ENCODE measurements at regions not wholly inside any gene's neighbourhood (a gene's known extent, or its start where the extent isn't known, plus 50 kb on each side); places are given as distances from the start of the nearest gene placed in this dataset.

DNA sequence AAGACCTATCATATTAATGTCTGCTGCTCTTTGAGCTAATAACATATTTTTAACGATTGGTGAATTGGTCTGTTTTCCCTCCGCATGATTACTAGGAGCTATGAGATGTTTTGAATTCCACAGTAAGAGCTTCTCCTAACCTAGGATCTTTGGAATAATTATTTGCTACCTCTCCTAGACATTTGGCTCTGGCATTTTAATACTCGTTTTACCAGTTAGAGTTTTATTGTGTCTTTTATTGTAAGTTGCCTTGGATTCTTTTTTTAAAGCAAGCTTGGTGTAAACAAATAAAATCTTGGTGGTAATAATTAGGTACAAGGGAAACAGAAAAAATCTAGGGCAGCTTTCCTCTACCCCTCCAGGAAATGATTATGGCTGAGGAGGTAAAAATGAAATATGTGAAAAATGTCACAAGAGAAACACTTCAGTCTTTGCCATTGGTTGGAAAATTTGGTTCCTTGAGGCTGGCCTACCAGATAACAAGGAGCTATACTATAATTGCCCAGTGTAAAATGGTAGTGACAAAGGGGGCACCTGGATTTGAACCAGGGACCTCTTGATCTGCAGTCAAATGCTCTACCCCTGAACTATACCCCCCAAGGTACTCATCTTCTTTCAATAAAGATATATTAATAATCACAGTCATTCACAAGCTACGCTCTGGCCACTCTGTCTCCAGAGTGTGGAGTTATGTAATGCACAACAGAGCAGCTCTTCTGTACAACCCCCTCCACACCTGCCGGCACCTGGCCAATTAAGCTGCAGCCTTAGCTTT lies 85.4 kb downstream of the ZNF777 start (continued):
- TF ChIP-seq NFIB (CRISPR knock-in tag; IDR thresholded peaks at IDR 0.05; ENCODE audit: borderline replicate concordance) (no peak), HIC2 (CRISPR knock-in tag; IDR thresholded peaks at IDR 0.05; ENCODE audit: low read depth) (no peak)

GRCh38 chr7:149377386-149377785 lies 83.5 kb downstream of the ZNF777 start:
- Histone ChIP-seq H3K4me3 (replicated peaks in 1 of 3; ENCODE audit: insufficient read depth in 1 of 3, low read depth in 2 of 3, low read length in 3 of 3) (no peak overlapping the region), H3K27me3 (ENCODE audit: control insufficient read depth in 1 of 2, insufficient read depth in 2 of 2, low read length in 2 of 2) (no peaks in the 10 kb centered on the region), H3K36me3 (replicated peaks in 1 of 2; ENCODE audit: control insufficient read depth in 1 of 2, insufficient read depth in 2 of 2, low read length in 2 of 2) (no peaks in the 10 kb centered on the region), H3K4me2 (ENCODE audit: low read depth, low read length) (no peak overlapping the region), H3K4me1 (ENCODE audit: insufficient read depth, low read length) (no peaks in the 10 kb centered on the region), H3K79me2 (ENCODE audit: insufficient read depth, low read length) (no peaks in the 10 kb centered on the region), H3K9me3 (ENCODE audit: low read length) (peaks cover 13% of the 10 kb centered on the region), H4K20me1 (ENCODE audit: insufficient read depth, low read length) (no peaks in the 10 kb centered on the region), H3K27ac (ENCODE audit: extremely low read length, insufficient read depth, low read length) (no peak overlapping the region), H2AFZ (ENCODE audit: low read length) (no peak overlapping the region), H3K9ac (ENCODE audit: insufficient read depth, low read depth, low read length) (no peak overlapping the region)
- in situ Hi-C loops (cut with HindIII; ENCODE audit: extremely low pct_ligation_motif_present, low pct_unique_long_range_greater_than_20kb) = no loop called here
- POLR2A ChIA-PET = no interaction called here
- intact Hi-C loops (cut with micrococcal nuclease; ENCODE audit: unreplicated experiment) = no loop called here
- CTCF ChIA-PET (ENCODE audit: low intra/inter-chr PET ratio, low total read pairs) = no interaction called here
- DNase-seq (ENCODE audit: low spot score) (no peak), ATAC-seq (no peak), FAIRE-seq (no peak)
- BruUV-seq (replicated peaks) = no TSS peak
- 20% methylated on average over 3 of the region's 3 CpGs for WGBS (ENCODE audit: low lambda C conversion rate)
- TF ChIP-seq BRF2 (CRISPR knock-in tag; IDR thresholded peaks at IDR 0.05) (no peak), PLRG1 (conservative IDR thresholded peaks at IDR 0.05) (no peak), ZFP41 (CRISPR knock-in tag; IDR thresholded peaks at IDR 0.05; ENCODE audit: borderline replicate concordance) (no peak), HIVEP1 (CRISPR knock-in tag; IDR thresholded peaks at IDR 0.05) (no peak), ZNF138 (CRISPR knock-in tag; IDR thresholded peaks at IDR 0.05; ENCODE audit: low read depth) (no peak), GLI4 (CRISPR knock-in tag; IDR thresholded peaks at IDR 0.05; ENCODE audit: borderline replicate concordance) (no peak), NR1H2 (CRISPR knock-in tag; IDR thresholded peaks at IDR 0.05; ENCODE audit: borderline replicate concordance, low read depth) (no peak), YEATS4 (CRISPR knock-in tag; IDR thresholded peaks at IDR 0.05; ENCODE audit: borderline replicate concordance) (no peak), SPEN (CRISPR knock-in tag; IDR thresholded peaks at IDR 0.05; ENCODE audit: low read depth) (no peak), NFKB2 (CRISPR knock-in tag; IDR thresholded peaks at IDR 0.05; ENCODE audit: borderline replicate concordance) (no peak), ZBTB43 (CRISPR knock-in tag; conservative IDR thresholded peaks at IDR 0.05) (no peak), GPN1 (CRISPR knock-in tag; IDR thresholded peaks at IDR 0.05; ENCODE audit: borderline replicate concordance) (no peak), REL (CRISPR knock-in tag; conservative IDR thresholded peaks at IDR 0.05) (no peak)
- TF ChIP-seq, protein P1, sequence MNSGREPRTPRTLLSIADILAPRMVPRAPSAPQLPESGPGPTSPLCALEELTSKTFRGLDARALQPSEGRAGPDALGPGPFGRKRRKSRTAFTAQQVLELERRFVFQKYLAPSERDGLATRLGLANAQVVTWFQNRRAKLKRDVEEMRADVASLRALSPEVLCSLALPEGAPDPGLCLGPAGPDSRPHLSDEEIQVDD (CRISPR knock-in tag; IDR thresholded peaks at IDR 0.05; ENCODE audit: borderline replicate concordance) = no peak
- TF ChIP-seq, protein P2, sequence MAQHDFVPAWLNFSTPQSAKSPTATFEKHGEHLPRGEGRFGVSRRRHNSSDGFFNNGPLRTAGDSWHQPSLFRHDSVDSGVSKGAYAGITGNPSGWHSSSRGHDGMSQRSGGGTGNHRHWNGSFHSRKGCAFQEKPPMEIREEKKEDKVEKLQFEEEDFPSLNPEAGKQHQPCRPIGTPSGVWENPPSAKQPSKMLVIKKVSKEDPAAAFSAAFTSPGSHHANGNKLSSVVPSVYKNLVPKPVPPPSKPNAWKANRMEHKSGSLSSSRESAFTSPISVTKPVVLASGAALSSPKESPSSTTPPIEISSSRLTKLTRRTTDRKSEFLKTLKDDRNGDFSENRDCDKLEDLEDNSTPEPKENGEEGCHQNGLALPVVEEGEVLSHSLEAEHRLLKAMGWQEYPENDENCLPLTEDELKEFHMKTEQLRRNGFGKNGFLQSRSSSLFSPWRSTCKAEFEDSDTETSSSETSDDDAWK (CRISPR knock-in tag; IDR thresholded peaks at IDR 0.05) = no peak

All from HepG2 (cell line).